ENCODE measurements at regions not wholly inside any gene's neighbourhood (a gene's known extent, or its start where the extent isn't known, plus 50 kb on each side); places are given as distances from the start of the nearest gene placed in this dataset.

- TF ChIP-seq CTCF (conservative IDR thresholded peaks at IDR 0.05; ENCODE audit: low read depth in 2 of 2) (no peak), CREB1 (CRISPR knock-in tag; IDR thresholded peaks at IDR 0.05; ENCODE audit: low read depth) (no peak), ZNF331 (CRISPR knock-in tag; IDR thresholded peaks at IDR 0.05; ENCODE audit: low read depth) (no peak), JUNB (IDR thresholded peaks at IDR 0.05; ENCODE audit: unreplicated experiment) (no peak), STAT1 (IDR thresholded peaks at IDR 0.05; ENCODE audit: unreplicated experiment) (no peak), POLR2AphosphoS5 (IDR thresholded peaks at IDR 0.05; ENCODE audit: low read depth) (no peak), ZNF114 (CRISPR knock-in tag; IDR thresholded peaks at IDR 0.05) (no peak)
These were observed 386.8 kb downstream of the INSC start (continued) for GRCh38 chr11:15501566-15501965.

GRCh38 chr11:15505155-15505554 is 390.4 kb downstream of the INSC start:
- Histone ChIP-seq H3K4me3 (no peak overlapping the region), H4K20me1 (replicated peaks; ENCODE audit: insufficient read depth) (no peaks in the 10 kb centered on the region), H3K27me3 (ENCODE audit: insufficient read depth) (no peaks in the 10 kb centered on the region), H3F3A (replicated peaks; ENCODE audit: low read depth) (no peaks in the 10 kb centered on the region), H3K79me2 (replicated peaks; ENCODE audit: insufficient read depth) (no peaks in the 10 kb centered on the region), H3K9me2 (ENCODE audit: insufficient read depth) (no peaks in the 10 kb centered on the region), H3K4me2 (no peak overlapping the region), H3K36me3 (ENCODE audit: insufficient read depth) (no peaks in the 10 kb centered on the region), H3K27ac (ENCODE audit: low read depth) (no peak overlapping the region), H3K4me1 (ENCODE audit: insufficient read depth) (no peaks in the 10 kb centered on the region), H2AFZ (no peak overlapping the region)
- Mint-ChIP-seq H3K9me3 (no peaks in the 10 kb centered on the region), H3K4me3 (no peak overlapping the region), H3K36me3 (ENCODE audit: low read depth) (no peaks in the 10 kb centered on the region), H3K27ac (no peak overlapping the region), H3K4me1 (peaks cover 6% of the 10 kb centered on the region), H3K27me3 (ENCODE audit: insufficient read depth, low read depth, poor library complexity) (peaks cover 4% of the 10 kb centered on the region)
- TF ChIP-seq NANOG (IDR thresholded peaks at IDR 0.05; ENCODE audit: borderline replicate concordance) = no peak
- TF ChIP-seq REST (IDR thresholded peaks at IDR 0.05; ENCODE audit: unreplicated experiment) = no peak
- TF ChIP-seq ZNF462 (CRISPR knock-in tag; IDR thresholded peaks at IDR 0.05) = no peak
- no peak for TF ChIP-seq JUNB (IDR thresholded peaks at IDR 0.05; ENCODE audit: unreplicated experiment)
- ATAC-seq (no peak), DNase-seq (ENCODE audit: low spot score) (no peak)
